ENCODE measurements at regions not wholly inside any gene's neighbourhood (a gene's known extent, or its start where the extent isn't known, plus 50 kb on each side); places are given as distances from the start of the nearest gene placed in this dataset.

- 83% methylated on average over 10 of the region's 10 CpGs; no CpG with 5 or more reads in 1 of the 2 experiments for WGBS, 2 experiments (ENCODE audit: extremely low coverage in 1 of 2, insufficient coverage in 1 of 2, insufficient read length in 1 of 2, insufficient replicate concordance in 2 of 2, low coverage in 1 of 2, low lambda C conversion rate in 2 of 2, missing lambda C conversion rate in 1 of 2)
- H3K9ac ChIP-seq (replicated peaks in 1 of 4; ENCODE audit: extremely low read depth in 1 of 4, low read depth in 3 of 4, low read length in 3 of 4): no peak overlapping the region
Measured at GRCh38 chr1:184152434-184152898, 100.9 kb downstream of the TSEN15 start.

More at GRCh38 chr1:184152434-184152898, 100.9 kb downstream of the TSEN15 start:
- Histone ChIP-seq H3K36me3 (ENCODE audit: control insufficient read depth in 2 of 4, insufficient read depth in 4 of 4, low read length in 3 of 4) (no peaks in the 10 kb centered on the region), H2BK20ac (ENCODE audit: low read length) (no peak overlapping the region), H3K27me3 (replicated peaks in 1 of 4; ENCODE audit: control insufficient read depth in 3 of 4, extremely low read depth in 1 of 4, insufficient read depth in 3 of 4, low read length in 3 of 4) (no peaks in the 10 kb centered on the region), H3K27ac (ENCODE audit: low read depth, low read length) (no peak overlapping the region), H2BK15ac (ENCODE audit: low read length) (no peak overlapping the region), H2AK5ac (ENCODE audit: low read depth, low read length) (no peak overlapping the region), H3K79me1 (ENCODE audit: low read depth, low read length) (no peaks in the 10 kb centered on the region), H4K8ac (ENCODE audit: extremely low read depth, insufficient read depth, low read length) (no peak overlapping the region), H4K20me1 (replicated peaks in 1 of 2; ENCODE audit: control insufficient read depth in 1 of 2, insufficient read depth in 2 of 2, low read length in 2 of 2) (no peaks in the 10 kb centered on the region), H2BK5ac (ENCODE audit: low read depth, low read length) (no peak overlapping the region), H3K4me2 (ENCODE audit: insufficient read depth in 1 of 2, low read depth in 2 of 2, low read length in 2 of 2) (no peak overlapping the region), H2BK12ac (ENCODE audit: low read depth, low read length) (no peak overlapping the region), H3K56ac (replicated peaks; ENCODE audit: insufficient read length, low read depth, low read length) (no peak overlapping the region), H3K4me3 (ENCODE audit: extremely low read depth in 1 of 4, insufficient read depth in 2 of 4, low read depth in 3 of 4, low read length in 4 of 4) (no peak overlapping the region), H3K4ac (replicated peaks; ENCODE audit: insufficient read length, low read depth, low read length) (no peak overlapping the region), H3K23ac (ENCODE audit: insufficient read length) (no peak overlapping the region), H4K5ac (ENCODE audit: insufficient read length, low read depth, low read length) (no peak overlapping the region), H3K23me2 (ENCODE audit: low read depth, low read length) (no peaks in the 10 kb centered on the region), H3K18ac (ENCODE audit: extremely low read depth, low read length) (no peak overlapping the region), H2BK120ac (replicated peaks; ENCODE audit: low read depth, low read length) (no peak overlapping the region), H3K79me2 (ENCODE audit: control insufficient read depth in 1 of 2, insufficient read depth in 2 of 2, low read length in 2 of 2) (no peaks in the 10 kb centered on the region), H2AFZ (ENCODE audit: low read length) (no peak overlapping the region), H3K4me1 (replicated peaks in 1 of 4; ENCODE audit: control insufficient read depth in 3 of 4, insufficient read depth in 4 of 4, low read length in 3 of 4) (peaks cover 0 to 12% (median 7%) of the 10 kb centered on the region in 4 experiments; a peak in 4 of 7 replicates), H4K91ac (replicated peaks; ENCODE audit: insufficient read length, low read length) (no peak overlapping the region), H3K9me3 (ENCODE audit: insufficient read depth in 2 of 2, low read depth in 1 of 2, low read length in 1 of 2) (no peaks in the 10 kb centered on the region), H3K14ac (ENCODE audit: insufficient read length) (no peak overlapping the region)
- DNase-seq (ENCODE audit: low read depth in 1 of 2, low spot score in 2 of 2): no peak
- POLR2A ChIA-PET (ENCODE audit: partially characterized antibody): no interaction called here
- CTCF ChIA-PET (ENCODE audit: partially characterized antibody): interaction anchor here (0.8 to 2.5 kb wide), 2 partner anchors 11 to 70 kb away, joined by 3 to 9 read pairs; no protein-coding TSS in a partner anchor
- no peak for TF ChIP-seq ATF3 (IDR thresholded peaks at IDR 0.05; ENCODE audit: insufficient read depth, low read depth, low read length)
- no peak for TF ChIP-seq HDAC6 (IDR thresholded peaks at IDR 0.05; ENCODE audit: low read depth, low read length)
- TF ChIP-seq FOSL1 (IDR thresholded peaks at IDR 0.05; ENCODE audit: insufficient read depth, low read depth, low read length): no peak
- FAIRE-seq: no peak
